GDM1 (cell line): ENCODE measurements at regions not wholly inside any gene's neighbourhood (a gene's known extent, or its start where the extent isn't known, plus 50 kb on each side); places are given as distances from the start of the nearest gene placed in this dataset.

Experiments used
- DNase-seq: peaks from one replicate; lab custom pipeline; 2025; lab: John Stamatoyannopoulos, UW

DNA sequence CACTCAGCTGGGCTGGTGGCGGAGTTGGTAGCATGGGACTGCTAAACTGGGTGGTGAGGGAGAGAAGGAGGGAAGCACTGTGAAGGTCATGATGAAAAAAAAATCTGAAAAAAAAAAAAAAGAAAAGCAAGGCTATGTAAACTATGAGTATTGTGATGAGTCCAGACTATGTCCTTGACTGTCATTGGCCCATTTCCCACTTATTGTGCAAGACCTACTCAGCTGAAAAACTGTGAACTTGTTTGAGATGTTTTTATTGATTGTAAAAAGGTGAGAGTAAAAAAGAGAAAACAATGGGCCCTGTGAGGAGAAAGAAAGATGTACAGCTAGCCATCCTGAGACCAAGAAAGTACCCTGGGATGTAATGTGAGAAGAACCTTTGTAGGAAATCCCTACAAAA lies 798.4 kb upstream of the TENM4 start:
- DNase-seq, result no peak

DNA sequence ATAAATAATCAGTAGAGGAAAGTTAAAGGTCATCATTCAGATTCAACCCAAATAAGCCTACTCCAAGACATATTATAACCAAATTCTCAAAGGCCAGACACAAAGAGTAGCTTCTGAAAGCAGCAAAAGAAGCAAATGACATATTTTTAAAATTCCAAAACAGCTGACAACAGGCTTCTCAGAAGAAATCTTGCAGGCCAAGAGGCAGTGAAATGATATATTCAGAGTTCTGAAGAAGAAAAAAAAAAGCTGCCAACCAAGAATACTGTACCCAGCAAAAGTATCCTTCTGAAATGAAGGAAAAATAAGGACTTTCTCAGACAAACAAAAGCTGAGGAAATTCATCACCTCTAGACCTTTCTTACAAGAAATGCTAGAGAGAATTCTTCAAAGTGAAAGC lies 787.1 kb upstream of the TENM4 start:
- no peak for DNase-seq

DNA sequence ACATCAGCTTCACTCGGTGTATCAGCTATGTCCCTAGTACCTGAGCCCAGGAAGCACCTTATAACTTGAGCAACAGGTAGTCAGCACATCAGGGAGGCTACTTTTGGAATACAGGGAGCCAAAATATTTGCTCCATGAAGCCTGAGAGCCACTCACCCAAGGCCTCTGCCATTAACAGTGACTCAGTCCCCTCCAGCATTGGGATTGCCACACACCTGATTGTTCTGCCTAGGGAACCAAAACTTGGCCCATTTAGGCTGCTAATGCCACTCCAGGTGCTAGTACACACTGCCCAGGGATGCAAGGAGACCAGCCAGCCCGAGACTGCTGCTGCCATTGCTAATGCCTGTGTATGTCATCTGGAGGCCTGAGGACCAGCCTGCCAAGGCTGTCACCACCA lies 773.6 kb upstream of the TENM4 start:
- DNase-seq, result no peak

DNA sequence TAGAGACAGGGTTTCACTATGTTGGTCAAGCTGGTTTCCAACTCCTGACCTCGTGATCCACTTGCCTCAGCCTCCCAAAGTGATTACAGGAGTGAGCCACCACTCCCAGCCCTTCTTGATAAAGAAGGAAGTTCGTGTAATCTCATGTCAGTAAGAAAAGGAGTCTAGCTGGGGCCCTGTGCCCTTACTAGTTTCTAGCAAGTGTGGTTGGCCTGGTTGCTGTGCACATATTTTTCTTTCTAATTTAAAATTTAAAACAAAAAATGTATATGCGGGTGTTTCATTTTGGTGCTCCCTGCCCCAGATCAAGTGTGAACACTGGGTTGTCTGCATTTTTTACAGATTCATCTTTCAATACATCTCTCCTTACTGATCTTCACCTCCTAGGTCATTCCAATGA lies 770.8 kb upstream of the TENM4 start:
- no peak for DNase-seq

DNA sequence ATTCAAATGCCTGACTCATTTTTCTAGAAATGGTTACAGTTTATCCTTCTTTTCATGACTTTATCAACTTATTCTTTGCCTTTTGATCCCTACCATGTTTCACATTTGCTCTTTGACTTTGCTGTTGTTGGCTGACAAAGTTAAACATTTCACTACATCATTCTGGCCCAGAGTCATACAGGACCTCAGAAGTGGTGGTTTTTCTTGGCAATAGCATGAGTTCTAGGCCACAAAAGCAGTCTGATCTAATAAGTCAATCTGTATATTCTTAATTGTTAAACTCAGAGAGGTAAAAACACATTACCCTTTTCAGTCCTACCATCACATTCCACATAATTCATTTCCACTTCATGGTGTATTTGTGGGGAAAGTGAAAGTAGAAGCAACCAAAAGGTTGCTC lies 763.2 kb upstream of the TENM4 start:
- DNase-seq, result no peak

DNA sequence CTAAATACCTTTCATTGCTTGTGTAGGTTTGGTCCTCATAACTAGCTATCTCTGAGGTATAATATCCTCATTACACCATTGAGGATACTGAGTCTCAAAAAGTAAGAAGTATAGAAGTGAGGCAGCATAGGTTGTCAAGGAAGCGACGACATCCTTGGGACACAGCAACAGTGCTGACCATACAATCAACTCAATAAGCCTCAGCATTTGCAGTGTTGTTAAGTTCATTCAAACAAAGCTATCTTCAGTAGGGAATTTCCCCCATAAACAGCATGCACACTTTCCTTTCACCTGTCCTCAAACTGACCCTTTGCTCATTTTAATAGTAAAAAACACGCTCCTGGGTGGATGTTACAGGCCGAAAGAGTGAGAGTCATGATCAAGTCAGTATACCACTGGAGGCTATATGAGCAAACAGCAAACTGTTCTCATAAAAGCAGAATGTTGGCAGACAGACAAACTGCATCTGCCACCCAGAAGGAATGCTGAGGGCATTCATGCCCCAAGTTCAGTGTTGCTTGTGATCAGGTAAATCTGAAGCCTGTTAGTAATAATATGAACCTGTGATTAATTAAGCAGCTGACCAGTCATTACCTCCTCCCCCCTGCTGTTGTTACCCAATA lies 756.2 kb upstream of the TENM4 start:
- DNase-seq, result no peak

DNA sequence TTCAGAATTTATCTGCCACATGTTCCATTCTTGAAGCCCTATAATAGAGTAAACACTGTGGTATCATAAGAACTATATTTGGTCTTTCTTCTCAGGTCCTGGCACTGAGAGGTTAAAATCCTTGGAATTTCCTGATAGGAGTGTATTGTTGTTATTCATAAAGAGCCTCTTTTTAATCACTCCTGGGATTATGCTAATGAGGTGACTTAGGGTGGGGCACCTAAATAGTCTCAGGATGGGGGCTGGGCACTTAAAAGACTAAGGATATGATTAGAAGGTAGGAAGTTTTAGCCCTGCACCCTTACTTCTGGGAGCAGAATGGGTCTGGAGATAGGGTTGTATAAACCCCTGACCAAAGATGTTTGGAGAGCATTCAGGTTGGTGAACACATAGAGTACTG lies 755.2 kb upstream of the TENM4 start:
- DNase-seq, result no peak

DNA sequence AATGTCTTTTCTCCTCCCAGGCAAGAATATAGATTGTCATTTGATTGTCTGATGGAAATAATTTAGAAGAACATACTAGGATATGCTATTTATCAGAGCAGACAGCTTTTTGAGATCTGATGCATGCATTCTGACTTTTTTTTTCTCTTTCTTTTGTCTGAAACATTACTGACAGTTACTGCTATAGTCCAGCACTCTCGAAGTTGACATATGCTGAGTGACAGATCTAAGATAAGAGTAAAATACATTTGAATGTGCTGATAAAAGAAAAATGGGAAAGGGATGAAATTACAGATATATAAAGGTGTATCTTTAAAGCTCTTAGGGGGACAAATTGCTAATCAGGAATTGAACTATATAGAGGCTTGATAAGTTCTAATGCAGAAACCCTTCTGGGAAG lies 753.8 kb upstream of the TENM4 start:
- DNase-seq, result no peak

DNA sequence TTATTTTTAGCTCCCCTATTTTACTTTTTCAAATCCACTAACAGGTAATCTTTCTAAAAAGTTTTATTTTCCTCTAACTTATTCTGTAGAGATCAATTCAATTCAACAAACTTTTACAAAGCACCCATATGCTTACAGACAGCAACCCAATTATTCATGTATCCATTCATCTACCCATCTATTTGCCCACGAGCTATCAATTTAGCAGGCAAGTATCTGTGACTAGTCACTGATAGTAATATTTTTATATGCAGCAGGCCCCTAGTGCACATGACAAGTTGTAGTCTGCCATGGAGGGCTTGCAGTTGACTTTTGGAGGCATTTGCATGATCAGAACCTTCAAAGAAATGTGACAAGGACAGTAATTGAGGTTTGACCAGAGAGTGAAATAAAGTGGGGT lies 753.2 kb upstream of the TENM4 start:
- no peak for DNase-seq

DNA sequence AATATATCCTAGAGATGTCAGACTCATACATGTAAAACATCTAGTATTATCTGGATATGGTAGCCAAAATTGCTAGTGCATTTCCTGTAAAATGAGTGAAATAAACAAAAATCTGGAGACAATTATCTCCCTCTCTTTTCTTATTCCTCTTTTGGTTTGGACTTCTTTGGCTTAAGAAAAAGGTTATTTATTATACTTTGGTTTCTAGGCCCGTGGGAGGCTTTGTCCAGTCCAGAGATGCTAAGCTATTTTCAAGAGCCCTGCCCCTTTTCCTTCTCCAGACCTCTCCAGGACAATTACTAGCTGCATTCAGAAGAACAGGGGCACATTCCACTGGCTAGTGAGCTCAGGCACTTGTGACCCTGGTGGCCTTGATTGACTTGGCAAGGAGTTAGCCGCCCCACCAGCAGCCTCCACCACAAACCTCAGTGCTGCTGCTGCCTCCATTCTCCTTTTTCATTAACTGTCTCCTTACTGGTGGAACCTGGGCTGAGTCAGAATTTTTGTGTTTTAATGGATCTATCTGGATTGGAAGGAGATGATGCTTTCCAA lies 747.3 kb upstream of the TENM4 start:
- DNase-seq, result no peak

DNA sequence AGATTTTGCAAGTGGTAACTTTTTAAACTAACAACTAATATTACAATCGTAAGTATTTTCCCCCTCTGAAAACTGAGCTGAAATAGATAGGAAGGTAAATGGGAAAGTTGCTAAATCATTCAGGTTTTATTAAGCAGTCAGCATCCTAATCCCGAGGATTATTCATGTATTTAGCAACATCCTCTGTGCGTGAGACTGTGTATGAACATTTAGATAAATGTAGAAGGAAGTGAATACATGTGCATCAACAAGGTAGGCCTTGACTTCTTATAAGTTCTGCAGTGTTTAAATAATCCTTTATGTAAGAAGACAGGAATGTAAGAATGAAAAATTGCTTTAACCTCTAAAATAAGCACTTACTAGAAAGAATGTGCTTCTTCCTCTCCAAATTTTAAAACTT lies 745.9 kb upstream of the TENM4 start:
- DNase-seq, result no peak

DNA sequence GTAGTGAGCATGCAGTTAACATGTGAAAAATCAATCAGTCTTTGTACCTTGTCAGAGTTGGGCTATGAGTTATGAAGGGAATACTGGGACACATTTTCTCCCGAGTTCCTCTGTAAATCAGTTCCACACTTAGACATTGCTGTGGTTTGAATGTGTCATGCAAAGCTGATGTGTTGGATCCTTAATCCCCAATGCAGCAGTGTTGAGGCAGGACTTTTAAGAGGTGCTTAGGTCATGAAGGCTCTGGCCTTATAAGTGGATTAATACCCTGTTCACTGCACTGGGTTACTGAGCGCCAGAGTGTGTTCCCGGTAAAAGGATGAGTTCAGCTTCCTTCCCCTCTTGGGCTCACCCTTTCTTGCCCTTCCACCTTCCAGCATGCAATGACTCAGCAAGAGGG lies 742.1 kb upstream of the TENM4 start:
- DNase-seq, result no peak

DNA sequence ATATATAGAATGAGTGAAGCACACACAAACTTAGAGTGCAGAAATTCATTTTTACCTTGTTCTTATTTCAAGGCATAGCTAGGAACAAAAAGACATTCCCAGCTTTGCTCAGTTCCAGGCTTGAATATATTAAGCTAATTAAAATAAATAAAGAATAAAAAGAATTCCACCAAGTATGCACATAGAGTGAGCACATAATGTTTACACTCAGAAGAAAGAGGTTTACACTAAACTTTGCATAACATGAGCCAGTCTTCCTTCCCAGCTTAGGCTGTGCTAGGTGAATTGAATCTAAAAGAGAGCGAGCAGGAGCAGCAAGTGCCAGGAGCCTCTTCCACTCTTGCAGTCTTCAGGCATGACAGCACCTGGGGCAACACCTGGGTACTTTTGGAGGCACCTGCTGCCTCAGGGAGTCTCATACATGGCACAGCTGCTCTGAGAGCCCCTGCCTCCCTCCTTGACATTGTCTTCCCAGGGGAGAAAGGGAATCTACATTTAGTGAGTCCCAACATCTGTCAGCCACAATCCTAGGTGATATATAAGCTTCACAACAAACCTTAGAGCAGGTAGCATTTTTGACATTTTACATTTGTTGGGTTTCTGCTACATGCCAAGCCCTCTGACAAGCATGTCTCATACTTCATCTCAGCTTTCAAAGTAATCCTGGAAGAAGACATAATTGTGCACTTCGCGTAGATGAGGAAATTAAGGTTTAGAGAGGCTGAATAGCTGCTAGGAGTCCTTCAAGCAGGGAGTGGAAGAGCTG lies 732.7 kb upstream of the TENM4 start:
- no peak for DNase-seq

DNA sequence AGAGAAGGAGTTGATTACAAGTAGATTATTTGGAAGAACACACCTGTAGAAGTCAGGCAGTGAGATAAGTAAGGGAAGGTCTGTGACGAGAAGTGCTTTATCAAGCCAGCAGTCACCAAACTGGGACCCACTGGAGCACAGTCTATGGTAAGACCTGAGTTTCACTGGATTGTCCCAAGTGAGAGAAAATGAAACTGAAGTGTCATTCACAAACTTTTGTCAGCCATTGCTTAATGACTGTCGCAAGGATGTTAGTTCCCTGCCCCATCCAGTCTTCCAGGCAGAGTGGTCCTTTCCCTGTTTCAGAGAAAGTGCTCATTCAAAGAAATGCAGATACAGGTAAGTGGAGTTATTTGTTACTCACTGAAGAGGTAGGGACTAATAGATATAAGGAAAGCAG lies 728.0 kb upstream of the TENM4 start:
- DNase-seq, result no peak

DNA sequence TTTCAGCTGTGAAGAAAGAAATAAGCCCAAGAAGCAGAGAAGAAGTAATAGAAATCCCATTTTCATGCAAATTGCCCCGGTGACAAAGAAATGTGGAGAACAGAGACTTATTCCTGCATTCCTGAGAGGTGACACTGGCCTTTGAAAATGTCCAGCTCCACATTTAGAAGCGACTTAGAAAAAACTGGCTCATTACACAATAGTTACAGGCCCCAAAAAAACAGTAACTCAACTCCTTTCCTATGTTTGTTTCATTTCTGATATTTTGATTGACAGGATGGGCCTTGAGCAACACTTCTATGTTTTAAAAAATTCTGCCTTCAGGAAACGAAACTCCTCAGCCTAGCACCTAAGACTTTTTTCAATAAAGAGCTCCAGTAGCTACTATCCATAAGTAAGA lies 726.9 kb upstream of the TENM4 start:
- no peak for DNase-seq

DNA sequence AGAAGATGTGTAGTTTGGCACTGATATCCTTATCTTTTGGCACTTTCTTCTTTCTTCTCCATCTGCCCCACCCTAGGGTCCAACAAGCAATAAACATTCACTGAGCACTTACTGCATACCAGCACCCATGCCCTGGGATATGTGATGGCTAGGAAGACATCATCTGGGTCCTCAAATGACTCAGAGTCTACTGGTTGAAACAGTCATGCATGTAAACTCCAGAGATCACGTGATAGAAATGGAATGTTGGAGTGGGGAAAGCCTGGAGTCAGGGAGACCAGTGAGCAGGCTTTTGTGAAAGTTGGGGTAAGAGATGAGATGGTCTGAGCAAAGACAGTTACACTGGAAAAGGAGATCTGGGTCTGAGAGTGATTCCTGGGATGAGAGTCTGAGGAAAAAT lies 724.9 kb upstream of the TENM4 start:
- DNase-seq, result no peak

DNA sequence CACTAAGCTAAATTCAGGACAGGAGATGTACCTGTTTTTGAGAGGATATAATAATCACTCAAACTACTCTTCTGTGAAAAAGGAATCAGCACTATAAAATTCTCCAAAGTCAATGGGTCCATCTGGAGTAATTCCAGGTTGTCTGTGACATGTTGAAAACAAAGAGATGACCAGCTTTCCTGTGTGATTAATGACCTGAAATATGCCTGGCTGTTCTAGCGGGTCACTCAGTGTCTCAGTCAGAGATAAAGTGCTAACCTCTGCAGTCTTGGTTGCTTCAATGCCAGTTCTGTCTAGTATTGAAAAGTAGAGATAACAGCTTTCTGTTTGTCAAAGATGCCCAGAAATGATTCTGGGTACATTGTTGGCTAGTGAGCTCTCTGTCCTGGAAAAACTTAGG lies 722.6 kb upstream of the TENM4 start:
- DNase-seq, result no peak

DNA sequence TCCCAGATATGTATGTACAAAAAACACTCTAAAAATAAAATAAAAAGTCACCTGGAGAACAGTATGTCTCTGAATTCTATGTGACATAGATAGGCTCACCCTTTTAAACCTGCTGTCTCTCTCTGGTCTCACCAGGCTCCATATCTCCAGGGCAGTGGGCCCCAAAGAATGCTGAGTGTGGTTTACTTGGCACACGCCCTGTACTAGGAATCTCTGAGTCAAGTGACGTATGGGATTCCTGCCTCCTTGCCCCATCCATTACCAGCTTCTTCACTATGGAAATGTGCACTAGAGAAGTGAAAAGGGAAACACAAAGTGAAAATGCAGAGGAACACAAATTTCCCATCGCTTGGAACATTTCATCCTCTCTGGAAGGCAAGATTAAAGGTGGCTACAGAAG lies 722.2 kb upstream of the TENM4 start:
- DNase-seq, result no peak

DNA sequence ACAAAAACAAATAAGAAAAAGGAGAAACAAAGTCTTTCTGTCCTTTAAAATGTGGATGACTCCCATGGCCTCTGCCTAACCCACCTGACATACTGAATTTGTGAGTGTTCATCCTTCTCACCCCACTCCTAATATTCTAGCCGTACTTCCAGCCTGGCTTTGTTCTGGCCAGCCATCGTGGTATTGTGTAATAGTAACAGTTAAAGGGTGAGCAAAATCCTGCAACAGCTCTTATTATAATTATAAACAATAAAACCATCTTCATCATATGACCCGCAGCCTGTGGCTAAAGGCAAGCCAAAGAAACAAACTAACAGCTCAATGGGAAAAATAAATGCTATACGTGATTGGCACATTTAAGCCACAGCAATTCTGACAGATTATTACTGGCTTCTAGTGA lies 721.6 kb upstream of the TENM4 start:
- no peak for DNase-seq

DNA sequence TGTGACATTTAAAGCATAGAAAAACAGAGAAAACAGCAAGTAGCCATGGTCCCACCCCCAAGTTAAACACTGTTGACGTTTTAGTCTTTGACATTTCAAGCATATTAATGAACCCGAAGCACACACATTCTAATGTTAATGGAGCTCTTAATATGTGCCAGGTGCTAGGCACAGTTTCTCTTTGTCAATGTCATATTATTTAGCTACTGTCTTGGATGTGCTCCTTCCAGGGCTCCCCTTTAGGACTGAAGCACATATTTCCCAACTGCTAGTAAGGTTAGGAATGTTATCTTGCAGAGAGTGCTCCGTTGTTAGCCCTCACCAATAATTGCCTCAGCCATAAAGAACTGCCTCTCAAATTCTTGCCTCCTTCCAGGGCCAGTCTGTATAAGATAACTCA lies 716.6 kb upstream of the TENM4 start:
- no peak for DNase-seq

DNA sequence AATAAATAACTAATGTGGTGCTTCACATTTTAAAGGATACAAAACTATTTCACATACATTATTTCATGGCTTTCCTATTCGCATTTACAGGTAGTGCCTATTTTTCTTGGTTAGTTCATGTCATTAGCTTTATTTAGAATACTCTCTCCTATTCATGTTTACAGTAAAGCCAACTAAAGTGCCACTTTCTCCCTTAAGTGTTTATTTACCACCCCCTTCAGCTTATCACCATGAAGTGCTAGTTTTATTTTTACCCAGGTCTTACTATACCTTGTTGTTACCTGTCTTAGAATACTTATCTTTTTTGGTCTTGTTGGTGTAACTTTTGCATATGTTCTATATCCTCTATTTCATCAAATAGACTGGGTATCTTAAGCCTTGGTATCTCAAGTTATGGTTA lies 715.2 kb upstream of the TENM4 start:
- DNase-seq, result no peak

DNA sequence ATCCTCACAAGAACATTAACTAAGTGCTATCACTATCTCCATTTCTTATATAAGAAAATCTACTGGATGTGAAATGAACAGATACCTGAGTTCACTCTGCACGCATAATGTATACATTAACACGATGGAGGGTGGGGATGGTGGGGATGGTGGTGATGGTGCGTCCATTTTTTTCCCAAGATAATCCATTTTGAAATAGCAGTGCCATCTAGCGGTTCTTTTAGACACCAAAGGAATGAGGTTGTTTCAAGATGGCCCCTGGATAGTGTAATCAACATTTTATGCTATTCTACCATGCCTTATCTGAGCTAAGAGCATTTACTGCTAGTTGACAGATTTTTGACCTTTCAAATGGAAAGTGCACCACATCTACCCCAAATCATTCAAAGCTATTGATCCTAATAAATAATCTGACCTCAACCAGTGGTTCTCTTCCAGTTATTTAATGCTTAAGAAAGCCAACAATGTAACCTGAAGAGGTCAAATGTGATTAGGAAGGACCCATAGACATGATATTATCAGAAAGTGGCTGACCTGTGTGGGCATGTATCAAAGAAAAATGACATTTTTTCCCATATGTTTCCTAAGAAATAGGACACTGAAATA lies 714.7 kb upstream of the TENM4 start:
- DNase-seq, result no peak

DNA sequence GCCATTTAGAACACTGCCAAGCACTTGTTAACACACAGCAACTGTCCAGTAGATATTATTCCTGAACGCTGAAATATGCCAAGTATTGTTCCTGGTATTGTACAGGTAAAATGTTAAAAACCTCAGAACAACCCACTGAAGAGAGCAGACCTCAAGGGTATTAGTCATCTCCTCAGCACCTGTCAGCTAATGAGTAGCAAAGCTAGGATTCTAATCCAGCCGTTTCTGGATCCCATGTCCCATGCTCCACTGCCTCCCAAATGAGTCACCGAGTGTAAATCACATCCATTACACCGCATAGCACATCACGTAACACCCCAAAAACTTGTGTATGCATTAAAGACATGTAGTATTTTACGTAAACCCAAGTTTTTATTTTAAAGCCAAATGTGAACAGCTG lies 705.4 kb upstream of the TENM4 start:
- DNase-seq, result no peak
